Activated T-cell treated with anti-CD3 and anti-CD28 coated beads, Interleukin-2, amount 50 U/mL, for 1 hour (primary cell): ENCODE measurements at regions not wholly inside any gene's neighbourhood (a gene's known extent, or its start where the extent isn't known, plus 50 kb on each side); places are given as distances from the start of the nearest gene placed in this dataset.
"Not testable (repeated sequence)": the region's sequence is repeated elsewhere in the genome, so short reads cannot be mapped to it uniquely, and the experiment has no call there.

Source experiments
- DNase-seq: peaks from one replicate; pipeline ENCODE4 v3.0.0-alpha.2; 2020

- no peak for DNase-seq
Observed at GRCh38 chr16:66042341-66042740, 324.1 kb upstream of the CDH5 start.

- no peak for DNase-seq
Observed at GRCh38 chr16:66041907-66042306, 324.6 kb upstream of the CDH5 start.

- DNase-seq: no peak
Observed at GRCh38 chr16:66039793-66040192, 326.7 kb upstream of the CDH5 start.

- no peak for DNase-seq
Observed at GRCh38 chr16:66036793-66037715, 329.4 kb upstream of the CDH5 start.

- DNase-seq: no peak
Observed at GRCh38 chr16:66036184-66036583, 330.3 kb upstream of the CDH5 start.

- DNase-seq: no peak
Observed at GRCh38 chr16:66035096-66035495, 331.4 kb upstream of the CDH5 start.

- DNase-seq: no peak
Observed at GRCh38 chr16:66032841-66033240, 333.6 kb upstream of the CDH5 start.

- DNase-seq: no peak
Observed at GRCh38 chr16:66030036-66030435, 336.5 kb upstream of the CDH5 start.

GRCh38 chr16:66028510-66029216, 337.8 kb upstream of the CDH5 start:
- DNase-seq: no peak

GRCh38 chr16:66026787-66027330, 339.6 kb upstream of the CDH5 start:
- no peak for DNase-seq

GRCh38 chr16:66026211-66026610, 340.3 kb upstream of the CDH5 start:
- no peak for DNase-seq

GRCh38 chr16:66025751-66026150, 340.7 kb upstream of the CDH5 start:
- no peak for DNase-seq

GRCh38 chr16:66024567-66024966, 341.9 kb upstream of the CDH5 start:
- not testable (repeated sequence) for DNase-seq

- DNase-seq: no peak
Observed at GRCh38 chr16:66023481-66023880, 343.0 kb upstream of the CDH5 start.

- no peak for DNase-seq
Observed at GRCh38 chr16:66020642-66021041, 345.8 kb upstream of the CDH5 start.

- no peak for DNase-seq
Observed at GRCh38 chr16:66020046-66020445, 346.4 kb upstream of the CDH5 start.

GRCh38 chr16:66019502-66019901, 347.0 kb upstream of the CDH5 start:
- DNase-seq: not testable (repeated sequence)

GRCh38 chr16:66014221-66014620, 352.3 kb upstream of the CDH5 start:
- no peak for DNase-seq

- DNase-seq: no peak
Observed at GRCh38 chr16:66013486-66013885, 353.0 kb upstream of the CDH5 start.

- DNase-seq: no peak
Observed at GRCh38 chr16:66008136-66008535, 358.4 kb upstream of the CDH5 start.

- DNase-seq: no peak
Observed at GRCh38 chr16:66007717-66008116, 358.8 kb upstream of the CDH5 start.

GRCh38 chr16:66006485-66006884, 360.0 kb upstream of the CDH5 start:
- DNase-seq: no peak

GRCh38 chr16:66004699-66005098, 361.8 kb upstream of the CDH5 start:
- no peak for DNase-seq

- no peak for DNase-seq
Observed at GRCh38 chr16:66003201-66003600, 363.3 kb upstream of the CDH5 start.
